ENCODE measurements at regions not wholly inside any gene's neighbourhood (a gene's known extent, or its start where the extent isn't known, plus 50 kb on each side); places are given as distances from the start of the nearest gene placed in this dataset.

DNA sequence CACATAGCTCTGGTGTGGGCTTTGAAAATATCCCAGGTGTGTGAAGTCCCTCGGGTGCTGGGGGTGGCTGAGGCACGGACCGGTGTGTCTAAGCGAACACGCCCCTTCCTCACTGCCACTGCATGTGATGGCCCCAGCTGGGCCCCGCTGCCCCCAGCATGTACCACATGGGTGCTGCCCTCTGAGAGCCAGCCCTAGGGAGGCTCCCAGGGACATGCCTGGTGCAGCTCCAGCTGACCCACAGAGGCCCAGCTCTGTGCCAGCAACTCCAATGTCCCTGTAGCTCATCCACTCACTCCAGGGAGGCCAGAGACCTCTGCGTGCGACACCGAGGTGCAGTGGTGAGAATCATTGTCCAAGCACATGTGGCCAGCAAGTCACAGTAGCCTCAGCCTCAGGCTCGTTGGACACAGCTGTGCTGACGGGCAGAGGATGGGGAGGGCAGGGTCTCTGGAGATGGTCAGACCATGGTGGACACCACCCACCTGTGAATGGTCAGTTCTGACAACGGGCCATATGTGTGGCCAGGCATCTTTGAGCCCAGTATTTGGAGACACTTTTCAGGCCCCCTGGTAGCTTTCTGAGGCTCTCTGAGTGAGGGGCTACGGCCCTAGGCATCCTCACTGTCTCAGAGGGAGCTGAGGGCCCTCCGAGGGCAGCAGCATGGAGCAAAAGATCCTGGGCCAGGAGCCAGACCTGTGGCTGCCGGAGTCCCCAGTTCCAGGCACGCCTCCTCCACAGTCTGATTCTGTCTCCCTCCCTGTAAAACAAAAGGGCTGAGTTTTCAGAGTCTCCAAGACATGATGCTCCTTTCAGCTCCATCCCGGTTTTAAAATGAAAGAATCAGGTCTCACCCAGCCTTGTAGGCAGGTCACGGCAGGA, 220.7 kb downstream of the NDUFA10 start:
- Histone ChIP-seq H3K9me1 (ENCODE audit: control insufficient read depth, insufficient read depth, low read length) (no peaks in the 10 kb centered on the region), H2AFZ (ENCODE audit: low read depth, low read length) (no peak overlapping the region), H3K9ac (ENCODE audit: insufficient read depth in 1 of 2, low read depth in 2 of 2, low read length in 2 of 2) (no peak overlapping the region), H3K79me2 (ENCODE audit: control insufficient read depth, insufficient read depth, low read length) (no peaks in the 10 kb centered on the region), H4K20me1 (replicated peaks; ENCODE audit: control insufficient read depth, insufficient read depth, low read length) (no peaks in the 10 kb centered on the region), H3K4me1 (replicated peaks in 1 of 2; ENCODE audit: control insufficient read depth in 2 of 2, insufficient read depth in 2 of 2, low read length in 2 of 2) (no peaks in the 10 kb centered on the region), H3K36me3 (ENCODE audit: control insufficient read depth, insufficient read depth, low read length) (no peaks in the 10 kb centered on the region), H3K4me2 (ENCODE audit: insufficient read depth, low read length) (no peak overlapping the region), H3K27me3 (ENCODE audit: control insufficient read depth in 2 of 2, insufficient read depth in 2 of 2, low read length in 2 of 2) (peaks cover 4 to 59% of the 10 kb centered on the region in 2 experiments; a peak in 3 of 5 replicates), H3K4me3 (no peak overlapping the region), H3K9me3 (replicated peaks; ENCODE audit: control insufficient read depth, insufficient read depth, low read depth, low read length) (no peaks in the 10 kb centered on the region), H3K27ac (ENCODE audit: extremely low read depth, low read depth, low read length) (no peak overlapping the region)
- no peak for DNase-seq (ENCODE audit: extremely low read depth in 1 of 4, low spot score in 3 of 4)
- intact Hi-C loops (cut with micrococcal nuclease) = no loop called here
- ATAC-seq = no peak
- POLR2A ChIA-PET = interaction anchor here (0.6 kb wide), 1 partner anchor 18 kb away, joined by 3 read pairs; no protein-coding TSS in a partner anchor
- CTCF ChIA-PET (ENCODE audit: low intra/inter-chr PET ratio) = no interaction called here
- TF ChIP-seq GABPA (tag; conservative IDR thresholded peaks at IDR 0.05; ENCODE audit: low read depth) (no peak), SIX5 (IDR thresholded peaks at IDR 0.05; ENCODE audit: borderline replicate concordance in 1 of 2, insufficient read depth in 1 of 2, low read depth in 1 of 2, low read length in 2 of 2) (no peak), CEBPG (CRISPR knock-in tag; IDR thresholded peaks at IDR 0.05) (no peak), CEBPG (tag; conservative IDR thresholded peaks at IDR 0.05 in 1 of 2, IDR thresholded peaks at IDR 0.05 in 1 of 2) (no peak), KDM5B (IDR thresholded peaks at IDR 0.05; ENCODE audit: insufficient replicate concordance, low read depth, low read length) (no peak), GTF2E2 (tag; IDR thresholded peaks at IDR 0.05) (no peak), TCF7L2 (IDR thresholded peaks at IDR 0.05; ENCODE audit: low read depth, low read length) (no peak)
- TF ChIP-seq, protein P1, sequence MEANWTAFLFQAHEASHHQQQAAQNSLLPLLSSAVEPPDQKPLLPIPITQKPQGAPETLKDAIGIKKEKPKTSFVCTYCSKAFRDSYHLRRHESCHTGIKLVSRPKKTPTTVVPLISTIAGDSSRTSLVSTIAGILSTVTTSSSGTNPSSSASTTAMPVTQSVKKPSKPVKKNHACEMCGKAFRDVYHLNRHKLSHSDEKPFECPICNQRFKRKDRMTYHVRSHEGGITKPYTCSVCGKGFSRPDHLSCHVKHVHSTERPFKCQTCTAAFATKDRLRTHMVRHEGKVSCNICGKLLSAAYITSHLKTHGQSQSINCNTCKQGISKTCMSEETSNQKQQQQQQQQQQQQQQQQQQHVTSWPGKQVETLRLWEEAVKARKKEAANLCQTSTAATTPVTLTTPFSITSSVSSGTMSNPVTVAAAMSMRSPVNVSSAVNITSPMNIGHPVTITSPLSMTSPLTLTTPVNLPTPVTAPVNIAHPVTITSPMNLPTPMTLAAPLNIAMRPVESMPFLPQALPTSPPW (CRISPR knock-in tag; IDR thresholded peaks at IDR 0.05) = no peak
- under 1% methylated on average over 17 of the region's 18 CpGs for WGBS (ENCODE audit: insufficient coverage, low coverage, missing lambda C conversion rate)
- no peak for FAIRE-seq
- no TSS peak for BruUV-seq (replicated peaks)
- in situ Hi-C loops (cut with MboI) = no loop called here
